ENCODE measurements at regions not wholly inside any gene's neighbourhood (a gene's known extent, or its start where the extent isn't known, plus 50 kb on each side); places are given as distances from the start of the nearest gene placed in this dataset.

DNA sequence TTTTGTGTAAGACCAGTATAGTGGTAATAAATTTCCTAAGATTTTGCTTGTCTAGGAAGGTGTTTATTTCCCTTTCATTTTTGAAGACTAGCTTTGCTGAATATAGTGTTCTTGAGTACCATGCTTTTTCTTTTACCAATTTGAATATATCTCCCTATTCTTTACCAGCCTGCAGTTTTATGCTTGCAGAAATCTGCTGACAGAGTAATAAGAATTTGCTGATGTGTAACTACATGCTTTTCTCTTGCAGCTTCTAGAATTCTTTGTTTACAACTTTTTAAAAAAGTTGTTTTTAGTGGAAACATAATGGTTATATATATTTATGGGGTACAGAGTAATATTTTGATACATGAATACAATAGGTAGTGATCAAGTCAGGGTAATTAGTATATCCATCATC is 324.8 kb upstream of the FOLH1 start:
- TF ChIP-seq, protein P1, sequence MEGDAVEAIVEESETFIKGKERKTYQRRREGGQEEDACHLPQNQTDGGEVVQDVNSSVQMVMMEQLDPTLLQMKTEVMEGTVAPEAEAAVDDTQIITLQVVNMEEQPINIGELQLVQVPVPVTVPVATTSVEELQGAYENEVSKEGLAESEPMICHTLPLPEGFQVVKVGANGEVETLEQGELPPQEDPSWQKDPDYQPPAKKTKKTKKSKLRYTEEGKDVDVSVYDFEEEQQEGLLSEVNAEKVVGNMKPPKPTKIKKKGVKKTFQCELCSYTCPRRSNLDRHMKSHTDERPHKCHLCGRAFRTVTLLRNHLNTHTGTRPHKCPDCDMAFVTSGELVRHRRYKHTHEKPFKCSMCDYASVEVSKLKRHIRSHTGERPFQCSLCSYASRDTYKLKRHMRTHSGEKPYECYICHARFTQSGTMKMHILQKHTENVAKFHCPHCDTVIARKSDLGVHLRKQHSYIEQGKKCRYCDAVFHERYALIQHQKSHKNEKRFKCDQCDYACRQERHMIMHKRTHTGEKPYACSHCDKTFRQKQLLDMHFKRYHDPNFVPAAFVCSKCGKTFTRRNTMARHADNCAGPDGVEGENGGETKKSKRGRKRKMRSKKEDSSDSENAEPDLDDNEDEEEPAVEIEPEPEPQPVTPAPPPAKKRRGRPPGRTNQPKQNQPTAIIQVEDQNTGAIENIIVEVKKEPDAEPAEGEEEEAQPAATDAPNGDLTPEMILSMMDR (IDR thresholded peaks at IDR 0.05; ENCODE audit: low read depth, low read length), result no peak
- no peak for TF ChIP-seq EZH2phosphoT487 (IDR thresholded peaks at IDR 0.05; ENCODE audit: low read depth)

All from OCI-LY3 (cell line).